DMS153 treated with DMSO at 0.1 percent for 48 hours (cell line): ENCODE measurements at regions not wholly inside any gene's neighbourhood (a gene's known extent, or its start where the extent isn't known, plus 50 kb on each side); places are given as distances from the start of the nearest gene placed in this dataset.

Experiments
- DNase-seq: peaks from one replicate; lab custom pipeline; 2025; ENCODE audit not compliant: unreplicated experiment; lab: John Stamatoyannopoulos, UW

DNA sequence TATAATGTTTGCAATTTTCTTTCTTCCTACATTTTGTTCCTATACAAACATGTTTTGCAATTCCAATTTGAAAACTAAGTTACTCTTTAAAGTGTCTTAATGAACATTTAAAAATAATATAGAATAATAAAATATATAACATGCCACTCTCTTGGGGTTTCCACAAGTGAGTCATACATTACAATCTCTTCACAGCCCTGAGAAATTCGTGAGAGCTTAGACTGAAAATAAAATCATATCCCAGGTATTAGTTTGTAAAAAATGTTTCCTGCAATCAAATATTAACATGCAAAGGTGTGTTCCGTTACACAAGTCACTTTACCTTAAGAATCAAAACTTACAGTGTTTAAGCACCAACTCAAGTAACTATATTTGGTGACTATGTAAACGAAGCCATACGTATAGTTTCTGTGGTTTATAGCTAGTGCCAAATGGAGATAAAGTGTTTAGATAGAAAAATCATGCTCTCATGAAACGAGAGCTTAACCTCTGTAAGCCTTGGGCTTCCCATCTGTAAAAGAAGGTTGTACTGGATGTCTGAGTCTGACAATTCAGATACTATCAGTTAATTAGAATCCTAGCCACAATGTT, 253.6 kb upstream of the ANO3 start:
- no peak for DNase-seq

- no peak for DNase-seq
Measured at GRCh38 chr11:26084313-26084712, 247.6 kb upstream of the ANO3 start.

- no peak for DNase-seq
Measured at GRCh38 chr11:26086028-26086427, 245.9 kb upstream of the ANO3 start.

DNA sequence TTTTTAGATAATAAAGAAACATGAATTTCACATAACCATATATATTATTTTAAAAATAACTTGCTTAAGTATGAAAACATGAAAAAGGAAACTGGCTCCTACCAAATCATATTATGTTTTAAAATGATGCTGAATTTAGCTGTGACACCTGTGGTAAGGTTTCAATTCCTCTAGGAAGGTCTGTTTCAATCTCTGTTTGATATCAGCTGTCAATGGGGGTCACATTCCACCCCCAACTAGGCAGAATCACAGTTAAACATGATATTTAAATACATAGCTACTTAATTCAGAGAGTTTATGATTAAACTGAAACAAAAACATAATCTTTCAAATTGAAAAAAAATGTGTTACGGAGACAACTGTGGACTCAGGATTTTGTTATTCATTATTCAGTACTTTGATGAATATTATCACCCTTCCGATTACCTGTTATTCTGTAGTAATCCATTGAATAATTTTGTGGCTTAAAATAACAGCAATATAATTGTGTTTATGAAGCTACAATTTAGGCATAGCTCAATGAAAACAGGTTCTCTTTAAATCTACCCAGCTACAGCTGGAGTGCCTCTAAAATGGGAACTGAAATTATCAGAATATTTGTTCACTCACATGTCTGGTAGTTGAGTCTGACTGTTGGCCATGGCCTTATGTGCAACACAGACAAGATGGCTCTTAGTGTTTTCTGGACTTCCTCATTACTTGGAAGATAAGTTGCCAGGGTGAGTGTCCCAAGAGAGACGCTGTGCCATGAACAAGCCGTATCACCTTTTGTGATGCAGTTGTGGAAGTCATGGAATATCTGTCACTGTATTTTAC, 244.6 kb upstream of the ANO3 start:
- DNase-seq = no peak

GRCh38 chr11:26088391-26088790, 243.5 kb upstream of the ANO3 start:
- no peak for DNase-seq

DNA sequence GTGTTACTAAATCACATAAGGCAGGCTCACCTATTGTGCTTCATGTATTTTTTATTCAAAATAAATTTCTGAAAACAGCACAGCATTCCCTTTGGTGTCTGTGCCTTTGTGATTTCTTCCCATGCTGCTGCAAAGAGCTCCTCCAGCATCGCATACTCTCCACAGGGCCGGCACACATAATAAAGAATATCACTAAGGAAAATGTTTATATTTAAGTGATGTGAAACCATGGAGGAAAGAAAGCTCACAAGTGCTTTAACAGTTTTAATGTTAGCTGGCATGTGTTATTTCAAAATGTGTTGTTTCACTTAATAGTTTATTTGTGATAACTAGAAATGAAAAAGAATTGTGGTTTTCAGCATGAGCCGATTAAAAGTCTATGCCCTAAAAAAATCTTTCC, 241.3 kb upstream of the ANO3 start:
- no peak for DNase-seq

GRCh38 chr11:26093206-26093605, 238.7 kb upstream of the ANO3 start:
- no peak for DNase-seq

- DNase-seq = no peak
Measured at GRCh38 chr11:26095340-26095739, 236.6 kb upstream of the ANO3 start.

DNA sequence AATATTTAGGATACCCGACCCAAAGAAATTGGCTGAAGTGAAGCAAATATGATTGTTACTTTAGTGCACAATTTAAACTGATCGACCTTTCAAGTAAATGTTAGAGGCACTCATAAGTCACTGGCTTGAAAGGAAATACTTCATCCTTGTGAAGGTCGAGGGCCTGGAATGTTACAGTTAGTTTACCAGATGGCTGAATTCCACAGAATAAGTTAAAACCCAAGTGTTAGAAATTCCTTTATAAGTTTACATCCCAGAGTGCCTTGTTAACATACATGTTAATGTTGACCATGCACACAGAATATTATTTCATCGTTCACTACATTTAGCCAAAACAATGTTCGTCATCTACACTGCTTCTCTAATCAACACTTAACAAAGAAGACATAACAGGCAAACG, 235.5 kb upstream of the ANO3 start:
- no peak for DNase-seq

GRCh38 chr11:26102325-26102724, 229.6 kb upstream of the ANO3 start:
- DNase-seq = no peak

GRCh38 chr11:26105762-26106423, 226.0 kb upstream of the ANO3 start:
- DNase-seq = no peak

DNA sequence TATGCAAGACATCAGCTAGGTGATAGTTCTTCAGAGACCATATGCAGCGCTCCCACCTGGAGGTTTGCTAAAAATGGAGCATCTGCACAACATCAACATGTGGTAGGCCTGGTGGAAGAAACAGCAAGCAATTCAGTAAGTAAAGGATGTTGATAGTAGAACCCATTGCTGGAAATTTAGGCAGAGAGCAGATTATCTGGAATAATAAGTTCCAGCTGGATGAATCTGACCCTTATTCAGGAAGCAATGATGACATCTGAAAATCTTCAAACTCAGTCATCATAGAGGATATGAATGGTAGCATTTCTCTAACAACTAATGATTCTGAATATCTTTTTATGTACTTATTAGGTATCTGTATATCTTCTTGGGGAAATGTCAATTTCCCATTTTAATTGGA, 225.2 kb upstream of the ANO3 start:
- DNase-seq = no peak

DNA sequence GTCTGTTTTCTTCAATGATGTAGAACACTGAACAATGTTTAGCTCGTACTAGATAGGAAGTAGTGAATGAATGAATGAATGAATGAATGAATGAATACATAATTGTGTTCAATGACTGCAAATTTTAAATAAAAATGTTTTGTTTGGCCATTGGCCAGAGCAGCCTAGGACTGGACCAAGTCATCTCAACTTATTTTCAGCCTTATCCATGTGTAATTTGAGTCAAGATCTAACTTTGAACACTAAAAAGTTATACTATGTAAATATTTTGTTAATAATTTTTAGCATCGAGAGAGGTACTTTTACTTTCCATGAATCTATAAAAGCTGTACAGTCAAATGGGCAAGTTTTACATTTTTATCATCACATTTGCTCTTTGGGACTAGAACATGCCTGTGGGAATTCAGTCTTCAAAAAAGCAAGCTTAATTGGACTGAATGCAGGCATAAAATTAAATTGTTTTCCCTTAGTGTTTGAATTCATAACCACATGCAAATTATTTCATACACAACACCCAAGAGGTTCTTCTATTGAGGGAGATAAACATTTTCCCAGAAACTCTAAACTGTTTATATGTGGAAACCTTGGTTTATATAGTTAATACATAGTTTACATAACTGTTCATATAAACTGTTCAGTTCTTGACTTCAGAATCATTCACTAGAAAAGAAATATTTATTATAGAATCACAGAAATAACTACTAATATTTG, 222.1 kb upstream of the ANO3 start:
- no peak for DNase-seq

- no peak for DNase-seq
Measured at GRCh38 chr11:26112264-26112663, 219.7 kb upstream of the ANO3 start.

GRCh38 chr11:26121466-26121865, 210.5 kb upstream of the ANO3 start:
- DNase-seq = no peak

GRCh38 chr11:26126741-26127140, 205.2 kb upstream of the ANO3 start:
- no peak for DNase-seq

DNA sequence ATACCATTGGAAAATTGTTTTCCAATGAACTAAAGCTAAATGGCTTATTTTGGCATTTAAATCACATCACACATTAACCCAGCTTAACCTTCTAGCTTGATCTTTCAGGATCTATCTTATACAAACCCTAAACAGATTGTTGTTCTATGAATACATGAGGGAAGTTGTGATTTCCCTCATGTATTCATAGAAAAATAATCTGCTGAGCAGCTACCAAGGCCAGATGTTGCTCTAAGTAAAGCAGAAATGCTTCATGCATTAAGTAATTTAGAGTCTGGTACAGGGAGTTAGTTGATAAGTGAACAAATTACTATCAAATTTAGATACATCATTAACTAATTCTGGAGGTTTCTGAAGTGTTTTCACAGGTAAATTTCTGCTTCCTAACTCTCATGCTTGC, 204.6 kb upstream of the ANO3 start:
- DNase-seq = no peak

DNA sequence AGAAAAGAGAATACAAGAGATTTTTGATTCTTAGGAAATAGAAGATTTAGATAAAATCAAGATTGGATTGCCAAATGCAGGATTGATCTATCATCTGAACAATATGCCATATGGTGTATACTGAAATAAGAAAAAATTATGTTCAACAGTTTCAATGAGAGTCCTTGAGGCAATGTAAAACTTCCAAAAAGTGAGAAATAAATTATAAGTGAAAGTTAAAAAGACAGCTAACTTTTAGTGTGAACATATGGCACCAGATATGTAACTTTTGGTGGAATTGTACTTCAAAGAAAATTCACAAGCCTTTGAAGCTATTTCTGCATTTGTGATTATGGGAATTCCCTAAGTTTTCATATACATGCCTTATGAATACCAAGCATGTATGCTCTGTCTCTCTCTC, 200.5 kb upstream of the ANO3 start:
- DNase-seq = no peak

- DNase-seq = no peak
Measured at GRCh38 chr11:26134053-26134452, 197.9 kb upstream of the ANO3 start.

- DNase-seq = no peak
Measured at GRCh38 chr11:26134481-26135355, 197.2 kb upstream of the ANO3 start.

- no peak for DNase-seq
Measured at GRCh38 chr11:26137651-26138050, 194.3 kb upstream of the ANO3 start.
